Stimulated activated naive CD8-positive, alpha-beta T cell treated with anti-CD3 and anti-CD28 coated beads, Interleukin-15, Interleukin-2, amounts not matched to agents 100 ng/mL and 50 ng/mL, for 24 hours (primary cell): ENCODE measurements at regions not wholly inside any gene's neighbourhood (a gene's known extent, or its start where the extent isn't known, plus 50 kb on each side); places are given as distances from the start of the nearest gene placed in this dataset.
"Not testable (repeated sequence)": the region's sequence is repeated elsewhere in the genome, so short reads cannot be mapped to it uniquely, and the experiment has no call there.

ENCODE experiments used
- H3K27ac Mint-ChIP-seq: one replicate; pipeline ENCODE4 v1.8.0; 2021; ENCODE audit warnings: mild to moderate bottlenecking, mixed read lengths
- H3K27me3 Mint-ChIP-seq: one replicate; pipeline ENCODE4 v1.8.0; 2021; ENCODE audit warnings: mixed read lengths
- H3K36me3 Mint-ChIP-seq: one replicate; pipeline ENCODE4 v1.8.0; 2021; ENCODE audit warnings: low read depth, mixed read lengths
- H3K4me1 Mint-ChIP-seq: one replicate; pipeline ENCODE4 v1.8.0; 2021; ENCODE audit warnings: low read depth, mixed read lengths
- H3K4me3 Mint-ChIP-seq: one replicate; pipeline ENCODE4 v1.8.0; 2021; ENCODE audit warnings: mild to moderate bottlenecking, mixed read lengths
- H3K9me3 Mint-ChIP-seq: one replicate; pipeline ENCODE4 v1.8.0; 2021; ENCODE audit warnings: mixed read lengths

GRCh38 chr13:95418946-95419345 lies 117.7 kb upstream of the ABCC4 start:
- H3K4me3 Mint-ChIP-seq = no peak overlapping the region
- no peaks in the 10 kb centered on the region for H3K9me3 Mint-ChIP-seq
- peaks cover 8% of the 10 kb centered on the region for H3K27me3 Mint-ChIP-seq
- no peak overlapping the region for H3K27ac Mint-ChIP-seq
- H3K4me1 Mint-ChIP-seq = no peaks in the 10 kb centered on the region
- no peaks in the 10 kb centered on the region for H3K36me3 Mint-ChIP-seq

- H3K4me3 Mint-ChIP-seq = no peak overlapping the region
- H3K27me3 Mint-ChIP-seq = peaks cover 8% of the 10 kb centered on the region
- no peak overlapping the region for H3K27ac Mint-ChIP-seq
- H3K36me3 Mint-ChIP-seq = no peaks in the 10 kb centered on the region
- H3K9me3 Mint-ChIP-seq = no peaks in the 10 kb centered on the region
- no peaks in the 10 kb centered on the region for H3K4me1 Mint-ChIP-seq
Observed at GRCh38 chr13:95420501-95420900, 119.2 kb upstream of the ABCC4 start.

DNA sequence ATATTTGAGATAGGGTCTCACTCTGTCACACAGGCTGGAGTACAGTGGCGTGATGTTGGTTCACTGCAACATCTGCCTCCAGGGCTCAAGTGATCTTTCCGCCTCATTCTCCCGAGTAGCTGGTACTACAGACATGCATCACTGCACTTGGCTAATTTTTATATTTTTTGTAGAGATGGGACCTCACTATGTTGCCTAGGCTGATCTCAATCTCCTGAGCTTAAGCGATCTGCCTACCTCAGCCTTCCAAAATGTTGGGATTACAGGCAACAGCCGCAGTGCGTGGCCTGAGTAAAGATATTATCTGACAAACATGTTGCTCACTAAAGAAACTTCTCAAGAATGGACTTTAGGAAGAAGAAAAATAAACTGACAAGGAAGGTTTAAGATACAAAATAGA lies 125.4 kb upstream of the ABCC4 start:
- H3K4me3 Mint-ChIP-seq = no peak overlapping the region
- no peaks in the 10 kb centered on the region for H3K9me3 Mint-ChIP-seq
- H3K27me3 Mint-ChIP-seq = peaks cover 4% of the 10 kb centered on the region
- H3K27ac Mint-ChIP-seq = no peak overlapping the region
- no peaks in the 10 kb centered on the region for H3K36me3 Mint-ChIP-seq
- no peaks in the 10 kb centered on the region for H3K4me1 Mint-ChIP-seq

GRCh38 chr13:95430525-95430924 lies 122.0 kb upstream of the CLDN10 start:
- not testable (repeated sequence) for H3K9me3 Mint-ChIP-seq, H3K4me3 Mint-ChIP-seq, H3K27ac Mint-ChIP-seq, H3K4me1 Mint-ChIP-seq, H3K36me3 Mint-ChIP-seq, H3K27me3 Mint-ChIP-seq

GRCh38 chr13:95432141-95432540 lies 120.4 kb upstream of the CLDN10 start:
- Mint-ChIP-seq H3K4me1 (no peaks in the 10 kb centered on the region), H3K27ac (no peak overlapping the region), H3K36me3 (no peaks in the 10 kb centered on the region), H3K4me3 (no peak overlapping the region), H3K27me3 (no peaks in the 10 kb centered on the region), H3K9me3 (no peaks in the 10 kb centered on the region)

GRCh38 chr13:95433537-95433936 lies 119.0 kb upstream of the CLDN10 start:
- Mint-ChIP-seq H3K4me1 (no peaks in the 10 kb centered on the region), H3K27me3 (no peaks in the 10 kb centered on the region), H3K9me3 (no peaks in the 10 kb centered on the region)

DNA sequence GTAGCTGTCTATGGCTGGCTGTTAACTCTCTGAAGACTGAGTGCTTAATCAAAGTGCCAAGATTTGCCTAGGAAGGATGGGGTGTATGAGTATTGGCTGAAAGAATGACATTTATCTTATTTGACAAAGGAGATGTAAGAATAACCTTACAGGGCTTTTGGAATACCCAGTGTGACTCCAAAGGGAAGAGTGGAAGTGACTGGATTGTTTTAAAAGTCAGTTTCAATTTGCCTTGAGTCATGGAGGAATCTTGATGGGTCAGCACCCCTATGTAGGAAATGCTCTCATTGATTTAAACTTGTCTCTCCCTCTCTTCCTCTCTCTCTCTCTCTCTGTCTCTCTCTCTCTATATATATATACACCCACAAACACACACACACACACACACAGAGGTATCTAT lies 118.4 kb upstream of the CLDN10 start:
- Mint-ChIP-seq H3K27ac (no peak overlapping the region), H3K27me3 (no peaks in the 10 kb centered on the region), H3K4me1 (no peaks in the 10 kb centered on the region)

More at GRCh38 chr13:95433537-95433936, 119.0 kb upstream of the CLDN10 start:
- H3K4me3 Mint-ChIP-seq = no peak overlapping the region
- no peak overlapping the region for H3K27ac Mint-ChIP-seq
- H3K36me3 Mint-ChIP-seq = no peaks in the 10 kb centered on the region

GRCh38 chr13:95437561-95437960 lies 115.0 kb upstream of the CLDN10 start:
- Mint-ChIP-seq H3K4me3 (no peak overlapping the region), H3K27ac (no peak overlapping the region), H3K27me3 (no peaks in the 10 kb centered on the region), H3K9me3 (no peaks in the 10 kb centered on the region), H3K4me1 (no peaks in the 10 kb centered on the region), H3K36me3 (no peaks in the 10 kb centered on the region)

More for the DNA sequence above, 118.4 kb upstream of the CLDN10 start:
- H3K9me3 Mint-ChIP-seq = no peaks in the 10 kb centered on the region
- no peak overlapping the region for H3K4me3 Mint-ChIP-seq
- no peaks in the 10 kb centered on the region for H3K36me3 Mint-ChIP-seq

- no peaks in the 10 kb centered on the region for H3K4me1 Mint-ChIP-seq
- H3K27ac Mint-ChIP-seq = no peak overlapping the region
- no peak overlapping the region for H3K4me3 Mint-ChIP-seq
- H3K36me3 Mint-ChIP-seq = no peaks in the 10 kb centered on the region
- peaks cover 3% of the 10 kb centered on the region for H3K27me3 Mint-ChIP-seq
- H3K9me3 Mint-ChIP-seq = no peaks in the 10 kb centered on the region
Observed at GRCh38 chr13:95438297-95438696, 114.2 kb upstream of the CLDN10 start.

GRCh38 chr13:95440441-95441088 lies 112.0 kb upstream of the CLDN10 start:
- Mint-ChIP-seq H3K4me1 (no peaks in the 10 kb centered on the region), H3K27me3 (peaks cover 7% of the 10 kb centered on the region), H3K36me3 (no peaks in the 10 kb centered on the region), H3K9me3 (no peaks in the 10 kb centered on the region), H3K4me3 (no peak overlapping the region), H3K27ac (no peak overlapping the region)

GRCh38 chr13:95441326-95441725 lies 111.2 kb upstream of the CLDN10 start:
- H3K4me1 Mint-ChIP-seq = no peaks in the 10 kb centered on the region
- H3K27me3 Mint-ChIP-seq = peaks cover 7% of the 10 kb centered on the region
- no peak overlapping the region for H3K27ac Mint-ChIP-seq

DNA sequence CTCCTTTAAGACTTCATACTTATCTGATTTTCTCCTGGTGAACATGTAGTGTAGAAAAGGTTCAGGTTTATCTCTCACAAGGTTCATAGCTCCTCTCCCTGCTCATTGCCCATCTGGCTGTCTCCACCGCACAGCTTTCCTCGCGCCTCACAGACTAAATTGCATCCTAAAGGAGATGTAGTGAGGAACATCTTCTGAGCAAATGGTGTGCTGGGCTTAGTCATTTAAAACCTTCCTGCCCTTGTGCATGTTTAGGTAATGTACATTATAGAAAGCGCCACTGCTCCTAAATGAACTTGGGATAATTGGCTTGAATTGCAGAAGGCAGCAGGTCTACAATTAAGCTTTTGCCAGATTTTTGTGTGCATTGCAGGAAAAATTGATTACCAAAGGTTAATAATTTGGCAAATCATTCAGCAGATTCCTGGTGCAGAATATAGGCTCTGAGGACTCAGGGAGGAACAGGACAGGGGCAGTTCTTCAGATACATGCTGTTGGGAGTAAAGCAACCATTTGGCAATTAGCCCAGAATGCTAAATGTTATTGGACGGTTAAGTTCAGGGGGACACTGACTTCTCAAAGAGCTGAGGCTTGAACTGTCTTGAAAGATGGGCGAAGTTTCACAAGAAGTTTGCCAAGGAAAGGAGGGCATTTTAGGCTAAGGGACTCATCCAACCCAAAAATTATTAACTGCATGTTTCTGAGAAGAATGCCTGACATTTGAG lies 108.4 kb upstream of the CLDN10 start:
- Mint-ChIP-seq H3K4me1 (no peaks in the 10 kb centered on the region), H3K4me3 (no peak overlapping the region), H3K27me3 (peaks cover 12% of the 10 kb centered on the region), H3K36me3 (no peaks in the 10 kb centered on the region), H3K9me3 (no peaks in the 10 kb centered on the region), H3K27ac (no peak overlapping the region)

More at GRCh38 chr13:95441326-95441725, 111.2 kb upstream of the CLDN10 start:
- Mint-ChIP-seq H3K9me3 (no peaks in the 10 kb centered on the region), H3K36me3 (no peaks in the 10 kb centered on the region), H3K4me3 (no peak overlapping the region)

DNA sequence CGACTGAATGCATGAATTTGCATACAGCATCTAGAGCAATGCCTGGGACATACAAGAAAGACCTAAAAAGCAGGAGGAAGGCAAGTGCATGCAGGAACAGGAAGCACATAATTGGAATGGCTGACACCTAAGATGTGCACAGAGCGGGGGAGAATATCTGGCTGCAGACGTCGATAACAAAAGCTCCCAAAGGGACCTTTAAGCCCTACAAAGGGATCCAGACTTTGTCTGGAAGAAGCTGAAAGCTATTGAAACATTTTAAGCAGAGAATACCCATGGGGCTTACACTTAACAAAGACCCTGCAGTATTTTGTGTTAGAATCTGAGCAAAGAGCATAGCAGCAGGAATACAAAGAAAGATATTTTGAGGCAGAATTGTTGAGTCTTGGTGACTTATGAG lies 107.4 kb upstream of the CLDN10 start:
- no peaks in the 10 kb centered on the region for H3K9me3 Mint-ChIP-seq
- no peaks in the 10 kb centered on the region for H3K36me3 Mint-ChIP-seq
- no peak overlapping the region for H3K27ac Mint-ChIP-seq
- H3K27me3 Mint-ChIP-seq = peaks cover 12% of the 10 kb centered on the region
- no peaks in the 10 kb centered on the region for H3K4me1 Mint-ChIP-seq
- H3K4me3 Mint-ChIP-seq = no peak overlapping the region

- Mint-ChIP-seq H3K27me3 (peaks cover 18% of the 10 kb centered on the region), H3K4me3 (no peak overlapping the region), H3K27ac (no peak overlapping the region), H3K9me3 (no peaks in the 10 kb centered on the region), H3K4me1 (no peaks in the 10 kb centered on the region), H3K36me3 (no peaks in the 10 kb centered on the region)
Observed at GRCh38 chr13:95447814-95448213, 104.7 kb upstream of the CLDN10 start.

DNA sequence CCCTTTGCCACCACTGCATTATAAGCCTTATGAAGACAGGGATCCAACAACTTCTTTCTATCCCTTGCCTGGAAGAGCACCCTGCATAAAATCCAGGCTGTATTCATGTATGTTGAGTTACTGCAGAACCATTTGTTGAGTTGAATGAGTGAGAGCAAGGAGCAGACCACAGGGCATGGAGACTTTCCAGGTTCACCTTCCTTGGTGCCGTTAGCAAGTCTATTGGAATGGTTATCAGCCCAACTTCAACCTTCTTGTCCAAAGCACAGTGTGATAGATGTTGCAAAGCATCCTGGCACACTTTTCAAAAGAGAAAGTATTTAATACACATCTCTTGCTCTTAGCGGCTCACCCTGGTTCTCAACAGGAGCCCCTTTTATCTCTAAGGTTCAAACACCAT lies 100.9 kb upstream of the CLDN10 start:
- no peaks in the 10 kb centered on the region for H3K9me3 Mint-ChIP-seq
- H3K27me3 Mint-ChIP-seq = peaks cover 16% of the 10 kb centered on the region
- no peaks in the 10 kb centered on the region for H3K36me3 Mint-ChIP-seq
- no peak overlapping the region for H3K4me3 Mint-ChIP-seq
- no peak overlapping the region for H3K27ac Mint-ChIP-seq
- peaks cover 6% of the 10 kb centered on the region for H3K4me1 Mint-ChIP-seq

DNA sequence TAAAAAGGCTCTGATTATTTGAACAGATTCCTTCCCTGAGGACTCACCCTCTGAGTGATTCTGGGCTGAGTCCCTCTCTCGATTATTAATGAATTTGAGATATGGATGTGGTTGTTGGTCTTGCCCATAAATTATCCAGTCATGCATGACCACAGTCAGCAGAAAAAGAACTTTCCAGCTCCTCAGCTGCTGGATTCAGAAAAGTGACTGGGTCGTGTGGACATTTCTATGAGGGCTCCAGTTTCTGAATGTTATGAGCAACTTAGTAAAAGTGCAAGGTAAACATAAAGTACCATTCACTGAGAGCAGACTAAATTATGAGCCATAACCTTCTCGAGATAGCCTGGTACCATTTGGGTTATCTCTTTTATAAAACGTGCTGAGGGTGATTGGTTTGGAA lies 100.1 kb upstream of the CLDN10 start:
- no peaks in the 10 kb centered on the region for H3K36me3 Mint-ChIP-seq
- peaks cover 13% of the 10 kb centered on the region for H3K4me1 Mint-ChIP-seq
- H3K4me3 Mint-ChIP-seq = no peak overlapping the region
- H3K27ac Mint-ChIP-seq = no peak overlapping the region
- H3K27me3 Mint-ChIP-seq = peaks cover 16% of the 10 kb centered on the region
- H3K9me3 Mint-ChIP-seq = no peaks in the 10 kb centered on the region
